ENCODE measurements at regions not wholly inside any gene's neighbourhood (a gene's known extent, or its start where the extent isn't known, plus 50 kb on each side); places are given as distances from the start of the nearest gene placed in this dataset.

- POLR2A ChIA-PET = no interaction called here
- H3K36me3 ChIP-seq (ENCODE audit: control insufficient read depth in 1 of 2, insufficient read depth in 2 of 2, low read length in 2 of 2) = no peaks in the 10 kb centered on the region
- H2AFZ ChIP-seq (ENCODE audit: low read depth, low read length, poor library complexity, severe bottlenecking) = no peak overlapping the region
- peaks cover 5% of the 10 kb centered on the region; the same call in 1 of the 2 replicates for H3K27me3 ChIP-seq (ENCODE audit: insufficient read depth, low read length)
- no peaks in the 10 kb centered on the region for H3K9me2 ChIP-seq (ENCODE audit: insufficient read depth)
- CTCF ChIA-PET = no interaction called here
- no peaks in the 10 kb centered on the region for H3K4me1 ChIP-seq (ENCODE audit: control insufficient read depth in 1 of 2, insufficient read depth in 2 of 2, low read length in 2 of 2)
- no peak overlapping the region for H3K4me3 ChIP-seq (replicated peaks in 1 of 2; ENCODE audit: low read depth in 1 of 2, low read length in 2 of 2)
- H3K9ac ChIP-seq (ENCODE audit: low read length) = no peak overlapping the region
- ATAC-seq (no peak), DNase-seq (ENCODE audit: low read depth, low spot score) (no peak)
- no TSS peak for BruUV-seq (replicated peaks)
- TF ChIP-seq TCF7L2 (IDR thresholded peaks at IDR 0.05; ENCODE audit: borderline replicate concordance, extremely low read depth, insufficient read depth, insufficient read length) = no peak
- TF ChIP-seq CEBPB (IDR thresholded peaks at IDR 0.05; ENCODE audit: low read depth) = no peak
- TF ChIP-seq EZH2 (IDR thresholded peaks at IDR 0.05) = no peak
- no peak for TF ChIP-seq POLR2AphosphoS5 (IDR thresholded peaks at IDR 0.05; ENCODE audit: low read depth, low read length)
- TF ChIP-seq, protein P1, sequence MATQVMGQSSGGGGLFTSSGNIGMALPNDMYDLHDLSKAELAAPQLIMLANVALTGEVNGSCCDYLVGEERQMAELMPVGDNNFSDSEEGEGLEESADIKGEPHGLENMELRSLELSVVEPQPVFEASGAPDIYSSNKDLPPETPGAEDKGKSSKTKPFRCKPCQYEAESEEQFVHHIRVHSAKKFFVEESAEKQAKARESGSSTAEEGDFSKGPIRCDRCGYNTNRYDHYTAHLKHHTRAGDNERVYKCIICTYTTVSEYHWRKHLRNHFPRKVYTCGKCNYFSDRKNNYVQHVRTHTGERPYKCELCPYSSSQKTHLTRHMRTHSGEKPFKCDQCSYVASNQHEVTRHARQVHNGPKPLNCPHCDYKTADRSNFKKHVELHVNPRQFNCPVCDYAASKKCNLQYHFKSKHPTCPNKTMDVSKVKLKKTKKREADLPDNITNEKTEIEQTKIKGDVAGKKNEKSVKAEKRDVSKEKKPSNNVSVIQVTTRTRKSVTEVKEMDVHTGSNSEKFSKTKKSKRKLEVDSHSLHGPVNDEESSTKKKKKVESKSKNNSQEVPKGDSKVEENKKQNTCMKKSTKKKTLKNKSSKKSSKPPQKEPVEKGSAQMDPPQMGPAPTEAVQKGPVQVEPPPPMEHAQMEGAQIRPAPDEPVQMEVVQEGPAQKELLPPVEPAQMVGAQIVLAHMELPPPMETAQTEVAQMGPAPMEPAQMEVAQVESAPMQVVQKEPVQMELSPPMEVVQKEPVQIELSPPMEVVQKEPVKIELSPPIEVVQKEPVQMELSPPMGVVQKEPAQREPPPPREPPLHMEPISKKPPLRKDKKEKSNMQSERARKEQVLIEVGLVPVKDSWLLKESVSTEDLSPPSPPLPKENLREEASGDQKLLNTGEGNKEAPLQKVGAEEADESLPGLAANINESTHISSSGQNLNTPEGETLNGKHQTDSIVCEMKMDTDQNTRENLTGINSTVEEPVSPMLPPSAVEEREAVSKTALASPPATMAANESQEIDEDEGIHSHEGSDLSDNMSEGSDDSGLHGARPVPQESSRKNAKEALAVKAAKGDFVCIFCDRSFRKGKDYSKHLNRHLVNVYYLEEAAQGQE (IDR thresholded peaks at IDR 0.05; ENCODE audit: low read depth) = no peak
- no peak for TF ChIP-seq ZNF274 (IDR thresholded peaks at IDR 0.05; ENCODE audit: low read depth, low read length)
- no peak for TF ChIP-seq SIN3A (IDR thresholded peaks at IDR 0.05; ENCODE audit: low read depth)
- TF ChIP-seq SP1 (IDR thresholded peaks at IDR 0.05; ENCODE audit: low read depth) = no peak
- no peak for TF ChIP-seq POLR2A (IDR thresholded peaks at IDR 0.05; ENCODE audit: borderline replicate concordance, extremely low read depth, insufficient read depth, insufficient read length)
- no peak for TF ChIP-seq RAD21 (IDR thresholded peaks at IDR 0.05; ENCODE audit: low read depth)
- TF ChIP-seq EZH2phosphoT487 (IDR thresholded peaks at IDR 0.05; ENCODE audit: borderline replicate concordance) = no peak
- TF ChIP-seq, protein P2, sequence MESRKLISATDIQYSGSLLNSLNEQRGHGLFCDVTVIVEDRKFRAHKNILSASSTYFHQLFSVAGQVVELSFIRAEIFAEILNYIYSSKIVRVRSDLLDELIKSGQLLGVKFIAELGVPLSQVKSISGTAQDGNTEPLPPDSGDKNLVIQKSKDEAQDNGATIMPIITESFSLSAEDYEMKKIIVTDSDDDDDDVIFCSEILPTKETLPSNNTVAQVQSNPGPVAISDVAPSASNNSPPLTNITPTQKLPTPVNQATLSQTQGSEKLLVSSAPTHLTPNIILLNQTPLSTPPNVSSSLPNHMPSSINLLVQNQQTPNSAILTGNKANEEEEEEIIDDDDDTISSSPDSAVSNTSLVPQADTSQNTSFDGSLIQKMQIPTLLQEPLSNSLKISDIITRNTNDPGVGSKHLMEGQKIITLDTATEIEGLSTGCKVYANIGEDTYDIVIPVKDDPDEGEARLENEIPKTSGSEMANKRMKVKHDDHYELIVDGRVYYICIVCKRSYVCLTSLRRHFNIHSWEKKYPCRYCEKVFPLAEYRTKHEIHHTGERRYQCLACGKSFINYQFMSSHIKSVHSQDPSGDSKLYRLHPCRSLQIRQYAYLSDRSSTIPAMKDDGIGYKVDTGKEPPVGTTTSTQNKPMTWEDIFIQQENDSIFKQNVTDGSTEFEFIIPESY (IDR thresholded peaks at IDR 0.05; ENCODE audit: extremely low read depth, insufficient replicate concordance, low read length) = no peak
- TF ChIP-seq MAX (IDR thresholded peaks at IDR 0.05) = no peak
- TF ChIP-seq CTCF (IDR thresholded peaks at IDR 0.05 in 2 of 3, conservative IDR thresholded peaks at IDR 0.05 in 1 of 3; ENCODE audit: borderline replicate concordance in 1 of 3, insufficient read depth in 1 of 3, low read depth in 2 of 3, low read length in 2 of 3) = no peak
- no peak overlapping the region for H3K4me2 ChIP-seq (ENCODE audit: low read length)
- H3K79me2 ChIP-seq (ENCODE audit: insufficient read depth, low read length) = no peaks in the 10 kb centered on the region
- RAD21 ChIA-PET (ENCODE audit: low non-redundant PET in 1 of 2, low total read pairs in 2 of 2, uncharacterized antibody in 2 of 2, unreplicated experiment in 2 of 2) = no interaction called here
- intact Hi-C loops (cut with micrococcal nuclease) = no loop called here
- H3K9me3 ChIP-seq (ENCODE audit: control insufficient read depth in 1 of 2, insufficient read depth in 1 of 2, low read depth in 1 of 2, low read length in 2 of 2) = no peaks in the 10 kb centered on the region
- H4K20me1 ChIP-seq (ENCODE audit: insufficient read depth) = no peaks in the 10 kb centered on the region
- no peak overlapping the region for H3K27ac ChIP-seq (ENCODE audit: low read depth, low read length)
Observed at GRCh38 chr4:72857787-72858186, 211.7 kb downstream of the COX18 start.

All from HCT116 (cell line).